ENCODE measurements at regions not wholly inside any gene's neighbourhood (a gene's known extent, or its start where the extent isn't known, plus 50 kb on each side); places are given as distances from the start of the nearest gene placed in this dataset.

GRCh38 chr1:103309786-103310185 lies 201.5 kb upstream of the COL11A1 start:
- Histone ChIP-seq H3K9me2 (ENCODE audit: insufficient read depth) (no peaks in the 10 kb centered on the region), H3K27me3 (ENCODE audit: insufficient read depth, low read length) (no peaks in the 10 kb centered on the region), H3K4me2 (ENCODE audit: low read length) (no peak overlapping the region), H3K36me3 (ENCODE audit: control insufficient read depth in 1 of 2, insufficient read depth in 2 of 2, low read length in 2 of 2) (no peaks in the 10 kb centered on the region), H4K20me1 (ENCODE audit: insufficient read depth) (no peaks in the 10 kb centered on the region), H3K4me1 (ENCODE audit: control insufficient read depth in 1 of 2, insufficient read depth in 2 of 2, low read length in 2 of 2) (no peaks in the 10 kb centered on the region), H3K4me3 (replicated peaks in 1 of 2; ENCODE audit: low read depth in 1 of 2, low read length in 2 of 2) (no peak overlapping the region), H3K9me3 (ENCODE audit: control insufficient read depth in 1 of 2, insufficient read depth in 1 of 2, low read depth in 1 of 2, low read length in 2 of 2) (no peaks in the 10 kb centered on the region), H2AFZ (ENCODE audit: low read depth, low read length, poor library complexity, severe bottlenecking) (no peak overlapping the region), H3K9ac (ENCODE audit: low read length) (no peak overlapping the region), H3K27ac (ENCODE audit: low read depth, low read length) (no peak overlapping the region), H3K79me2 (ENCODE audit: insufficient read depth, low read length) (no peaks in the 10 kb centered on the region)
- TF ChIP-seq ZFX (IDR thresholded peaks at IDR 0.05) (no peak), EGR1 (IDR thresholded peaks at IDR 0.05; ENCODE audit: low read depth) (no peak), CBX3 (IDR thresholded peaks at IDR 0.05; ENCODE audit: low read depth) (no peak), RAD21 (IDR thresholded peaks at IDR 0.05; ENCODE audit: low read depth) (no peak), CTCF (IDR thresholded peaks at IDR 0.05 in 2 of 3, conservative IDR thresholded peaks at IDR 0.05 in 1 of 3; ENCODE audit: borderline replicate concordance in 1 of 3, insufficient read depth in 1 of 3, low read depth in 2 of 3, low read length in 2 of 3) (no peak), FOSL1 (IDR thresholded peaks at IDR 0.05; ENCODE audit: low read depth) (no peak), TCF7L2 (IDR thresholded peaks at IDR 0.05; ENCODE audit: borderline replicate concordance, extremely low read depth, insufficient read depth, insufficient read length) (no peak), JUND (IDR thresholded peaks at IDR 0.05) (no peak), SIN3A (IDR thresholded peaks at IDR 0.05; ENCODE audit: low read depth) (no peak), EZH2 (IDR thresholded peaks at IDR 0.05) (no peak), POLR2A (IDR thresholded peaks at IDR 0.05; ENCODE audit: borderline replicate concordance, extremely low read depth, insufficient read depth, insufficient read length) (no peak), ZNF274 (IDR thresholded peaks at IDR 0.05; ENCODE audit: low read depth, low read length) (no peak), SRF (IDR thresholded peaks at IDR 0.05; ENCODE audit: low read depth) (no peak), POLR2AphosphoS5 (IDR thresholded peaks at IDR 0.05; ENCODE audit: low read depth, low read length) (no peak), REST (IDR thresholded peaks at IDR 0.05; ENCODE audit: low read depth) (no peak), SP1 (IDR thresholded peaks at IDR 0.05; ENCODE audit: low read depth) (no peak), ELF1 (IDR thresholded peaks at IDR 0.05; ENCODE audit: borderline replicate concordance, low read depth) (no peak), MAX (IDR thresholded peaks at IDR 0.05) (no peak), EZH2phosphoT487 (IDR thresholded peaks at IDR 0.05; ENCODE audit: borderline replicate concordance) (no peak)
- POLR2A ChIA-PET = no interaction called here
- CTCF ChIA-PET = no interaction called here
- no TSS peak for BruUV-seq (replicated peaks)
- DNase-seq (ENCODE audit: low read depth, low spot score) (no peak), ATAC-seq (no peak)
- intact Hi-C loops (cut with micrococcal nuclease) = no loop called here
- RAD21 ChIA-PET (ENCODE audit: low non-redundant PET in 1 of 2, low total read pairs in 2 of 2, uncharacterized antibody in 2 of 2, unreplicated experiment in 2 of 2) = no interaction called here

Data from HCT116 (cell line).